PC-9 (cell line): ENCODE measurements at regions not wholly inside any gene's neighbourhood (a gene's known extent, or its start where the extent isn't known, plus 50 kb on each side); places are given as distances from the start of the nearest gene placed in this dataset.

Source experiments
- BruUV-seq: library from RNA; stranded (reverse); fragments of 400-500 nt; replicated peaks from 2 replicates; lab custom pipeline; 2021; lab: Mats Ljungman, UMichigan
- CTCF ChIA-PET: fragments of 300-600 bp; sonication (Branson Sonifier 250); formaldehyde crosslinking; loops from one replicate; lab custom pipeline; 2022; ENCODE audit warnings: antibody characterized with exemption; lab: Charles Lee
- POLR2A ChIA-PET: fragments of 300-600 bp; sonication (Branson Sonifier 250); formaldehyde crosslinking; loops from one replicate; lab custom pipeline; 2022; ENCODE audit warnings: antibody characterized with exemption; ENCODE audit not compliant: unreplicated experiment; lab: Charles Lee
- DNase-seq, 2 experiments: peaks; one replicate each; pipeline versions ENCODE4 v3.0.0 to v3.0.0-alpha.2; 2015 to 2022; ENCODE audit warnings: mixed read lengths in 1 of 2
- H2AFZ ChIP-seq: fragments of 200-600 bp; sonication (generic); 2 replicates; pipeline ENCODE4 v1.8.1; 2017; ENCODE audit warnings: antibody characterized with exemption
- H3F3A ChIP-seq: fragments of 200-600 bp; sonication (generic); 2 replicates; pipeline ENCODE4 v1.8.1; 2017; ENCODE audit warnings: antibody characterized with exemption, mild to moderate bottlenecking, low read depth; ENCODE audit not compliant: insufficient read depth
- H3K27ac ChIP-seq: fragments of 200-600 bp; sonication (generic); 2 replicates; pipeline ENCODE4 v1.6.1; 2016; ENCODE audit warnings: mixed run types
- H3K27me3 ChIP-seq: fragments of 200-600 bp; sonication (generic); 2 replicates; pipeline ENCODE4 v1.6.1; 2016; ENCODE audit warnings: low read depth, mixed run types; ENCODE audit not compliant: insufficient read depth
- H3K36me3 ChIP-seq: fragments of 200-600 bp; sonication (generic); 2 replicates; pipeline ENCODE4 v1.6.1; 2016; ENCODE audit warnings: low read depth, mixed run types
- H3K4me1 ChIP-seq: fragments of 200-600 bp; sonication (generic); replicated peaks from 2 replicates; pipeline ENCODE4 v1.6.1; 2016; ENCODE audit warnings: mixed run types; ENCODE audit not compliant: insufficient read depth
- H3K4me2 ChIP-seq: fragments of 200-600 bp; sonication (generic); 2 replicates; pipeline ENCODE4 v1.6.1; 2017; ENCODE audit warnings: mixed run types
- H3K4me3 ChIP-seq: fragments of 200-600 bp; sonication (generic); 2 replicates; pipeline ENCODE4 v1.6.1; 2016; ENCODE audit warnings: mixed run types
- H3K79me2 ChIP-seq: fragments of 200-600 bp; sonication (generic); 2 replicates; pipeline ENCODE4 v1.6.1; 2017; ENCODE audit warnings: low read depth, mixed run types
- H3K9me2 ChIP-seq: fragments of 200-600 bp; sonication (generic); 2 replicates; pipeline ENCODE4 v1.8.1; 2017; ENCODE audit warnings: mild to moderate bottlenecking; ENCODE audit not compliant: insufficient read depth
- H3K9me3 ChIP-seq: fragments of 200-600 bp; sonication (generic); 2 replicates; pipeline ENCODE4 v1.8.1; 2016; ENCODE audit warnings: low read depth; ENCODE audit not compliant: insufficient read depth
- H4K20me1 ChIP-seq: fragments of 200-600 bp; sonication (generic); 2 replicates; pipeline ENCODE4 v1.8.1; 2017; ENCODE audit not compliant: insufficient read depth
- CTCF ChIP-seq: fragments of 200-600 bp; sonication (generic); conservative IDR thresholded peaks from 2 replicates; pipeline ENCODE4 v1.6.1; 2017; ENCODE audit warnings: mixed run types, antibody characterized with exemption, mild to moderate bottlenecking, moderate library complexity
- EZH2 ChIP-seq: fragments of 200-600 bp; sonication (generic); IDR thresholded peaks from 2 replicates; pipeline ENCODE4 v1.8.0; 2017; ENCODE audit warnings: antibody characterized with exemption, low read depth
- intact Hi-C: fragments of 100-400 bp; cut with micrococcal nuclease; formaldehyde crosslinking; loops from one replicate; pipeline ENCODE4 v1.10.0; 2022; ENCODE audit not compliant: unreplicated experiment

GRCh38 chr3:153706706-153707105 lies 414.5 kb upstream of the ARHGEF26 start:
- CTCF ChIA-PET: no interaction called here
- Histone ChIP-seq H3K27me3 (no peaks in the 10 kb centered on the region), H3K4me2 (no peak overlapping the region), H3K9me2 (no peaks in the 10 kb centered on the region), H3K4me3 (no peak overlapping the region), H3K79me2 (no peaks in the 10 kb centered on the region), H2AFZ (no peak overlapping the region), H3K9me3 (no peaks in the 10 kb centered on the region), H3K4me1 (no peaks in the 10 kb centered on the region), H3F3A (no peaks in the 10 kb centered on the region), H3K36me3 (no peaks in the 10 kb centered on the region), H4K20me1 (no peaks in the 10 kb centered on the region), H3K27ac (no peak overlapping the region)
- TF ChIP-seq CTCF (no peak), EZH2 (no peak)
- DNase-seq: no peak
- intact Hi-C loops: no loop called here
- POLR2A ChIA-PET: no interaction called here
- no TSS peak for BruUV-seq

GRCh38 chr3:153714016-153714415 lies 407.2 kb upstream of the ARHGEF26 start:
- no peak overlapping the region for H3K4me2 ChIP-seq
- H3K27me3 ChIP-seq: no peaks in the 10 kb centered on the region
- no peaks in the 10 kb centered on the region for H3K79me2 ChIP-seq
- intact Hi-C loops: no loop called here
- BruUV-seq: no TSS peak
- ChIA-PET POLR2A (no interaction called here), CTCF (no interaction called here)
- no peak overlapping the region for H2AFZ ChIP-seq
- H3K27ac ChIP-seq: no peak overlapping the region
- no peaks in the 10 kb centered on the region for H3F3A ChIP-seq
- H3K9me3 ChIP-seq: no peaks in the 10 kb centered on the region
- no peaks in the 10 kb centered on the region for H3K4me1 ChIP-seq
- no peak for DNase-seq
- H3K9me2 ChIP-seq: no peaks in the 10 kb centered on the region; the same call in 1 of the 2 replicates
- TF ChIP-seq EZH2 (no peak), CTCF (no peak)
- no peaks in the 10 kb centered on the region for H4K20me1 ChIP-seq
- H3K36me3 ChIP-seq: no peaks in the 10 kb centered on the region
- no peak overlapping the region for H3K4me3 ChIP-seq

DNA sequence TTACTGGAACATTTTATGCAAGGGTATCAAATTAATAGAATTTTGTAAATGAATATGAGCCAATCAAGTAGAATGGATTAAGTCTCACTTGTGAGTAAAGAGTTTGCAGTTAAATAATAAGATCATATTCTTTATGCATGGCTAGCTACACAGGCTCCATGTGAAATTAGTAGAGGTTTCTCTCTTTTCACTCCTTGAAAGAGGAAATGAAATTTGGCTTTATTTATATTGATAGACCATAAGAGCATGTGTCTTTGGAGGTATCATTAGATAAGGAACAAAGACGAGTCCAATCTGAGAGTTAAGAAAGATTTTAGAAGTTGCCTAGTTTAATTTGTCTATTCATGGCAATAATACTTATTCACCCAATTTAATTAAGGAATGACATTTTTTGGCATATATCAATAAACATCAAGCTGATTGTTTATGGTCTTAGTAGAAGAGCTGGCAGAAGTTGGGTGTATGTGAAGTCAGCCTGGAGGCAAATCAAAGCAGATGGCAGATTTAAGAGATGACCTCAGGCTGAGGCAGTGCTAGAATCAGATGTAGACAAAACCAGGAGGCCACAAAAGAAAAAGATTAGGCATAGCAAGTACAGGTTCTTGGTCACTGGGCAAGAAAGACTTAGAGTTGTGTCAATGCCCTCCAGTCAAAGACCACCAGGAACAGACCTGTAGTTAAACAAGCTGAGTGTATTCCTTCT lies 406.5 kb upstream of the ARHGEF26 start:
- no peaks in the 10 kb centered on the region; the same call in 1 of the 2 replicates for H3K9me2 ChIP-seq
- no peaks in the 10 kb centered on the region for H3K79me2 ChIP-seq
- H3K4me1 ChIP-seq: no peaks in the 10 kb centered on the region
- no peaks in the 10 kb centered on the region for H3K9me3 ChIP-seq
- no peak overlapping the region for H3K4me2 ChIP-seq
- no peak overlapping the region for H3K4me3 ChIP-seq
- no peaks in the 10 kb centered on the region for H3K36me3 ChIP-seq
- no peak overlapping the region for H2AFZ ChIP-seq
- no peaks in the 10 kb centered on the region for H3F3A ChIP-seq
- TF ChIP-seq CTCF (no peak), EZH2 (no peak)
- CTCF ChIA-PET: no interaction called here
- POLR2A ChIA-PET: no interaction called here
- DNase-seq: no peak
- no peak overlapping the region for H3K27ac ChIP-seq
- intact Hi-C loops: no loop called here
- no peaks in the 10 kb centered on the region for H3K27me3 ChIP-seq
- BruUV-seq: no TSS peak
- H4K20me1 ChIP-seq: no peaks in the 10 kb centered on the region
